ENCODE measurements at regions not wholly inside any gene's neighbourhood (a gene's known extent, or its start where the extent isn't known, plus 50 kb on each side); places are given as distances from the start of the nearest gene placed in this dataset.

- no peak overlapping the region for H3K4me3 ChIP-seq (ENCODE audit: extremely low read depth in 1 of 4, insufficient read depth in 2 of 4, low read depth in 3 of 4, low read length in 4 of 4)
- no peaks in the 10 kb centered on the region for H3K79me2 ChIP-seq (ENCODE audit: control insufficient read depth in 1 of 2, insufficient read depth in 2 of 2, low read length in 2 of 2)
- H3K27me3 ChIP-seq (replicated peaks in 1 of 4; ENCODE audit: control insufficient read depth in 3 of 4, extremely low read depth in 1 of 4, insufficient read depth in 3 of 4, low read length in 3 of 4) = 0 out of 7 replicates have a peak, but pooled peaks cover 0 to 2% (median 0%) of the 10 kb centered on the region in 4 experiments
- no peak overlapping the region for H3K4ac ChIP-seq (replicated peaks; ENCODE audit: insufficient read length, low read depth, low read length)
- CTCF ChIA-PET (ENCODE audit: partially characterized antibody) = no interaction called here
- H3K9me3 ChIP-seq (ENCODE audit: insufficient read depth in 2 of 2, low read depth in 1 of 2, low read length in 1 of 2) = no peaks in the 10 kb centered on the region; a peak in 1 of 4 replicates
- no peak overlapping the region for H2BK12ac ChIP-seq (ENCODE audit: low read depth, low read length)
- H2BK5ac ChIP-seq (ENCODE audit: low read depth, low read length) = no peak overlapping the region
- WGBS, 2 experiments (ENCODE audit: extremely low coverage in 1 of 2, insufficient coverage in 1 of 2, insufficient read length in 1 of 2, insufficient replicate concordance in 2 of 2, low coverage in 1 of 2, low lambda C conversion rate in 2 of 2, missing lambda C conversion rate in 1 of 2) = 74% methylated on average over 1 of the region's 5 CpGs; no CpG with 5 or more reads in 1 of the 2 experiments
- no peak overlapping the region for H2AK5ac ChIP-seq (ENCODE audit: low read depth, low read length)
- no peak overlapping the region for H2BK15ac ChIP-seq (ENCODE audit: low read length)
- H3K14ac ChIP-seq (ENCODE audit: insufficient read length) = no peak overlapping the region
- no peak overlapping the region for H2AFZ ChIP-seq (ENCODE audit: low read length)
- no peak overlapping the region for H2BK20ac ChIP-seq (ENCODE audit: low read length)
- H3K56ac ChIP-seq (replicated peaks; ENCODE audit: insufficient read length, low read depth, low read length) = no peak overlapping the region
- H2BK120ac ChIP-seq (replicated peaks; ENCODE audit: low read depth, low read length) = no peak overlapping the region
- H4K91ac ChIP-seq (replicated peaks; ENCODE audit: insufficient read length, low read length) = no peak overlapping the region
- no peak overlapping the region for H4K8ac ChIP-seq (ENCODE audit: extremely low read depth, insufficient read depth, low read length)
- H3K36me3 ChIP-seq (ENCODE audit: control insufficient read depth in 2 of 4, insufficient read depth in 4 of 4, low read length in 3 of 4) = no peaks in the 10 kb centered on the region
- no peaks in the 10 kb centered on the region for H3K79me1 ChIP-seq (ENCODE audit: low read depth, low read length)
- H3K18ac ChIP-seq (ENCODE audit: extremely low read depth, low read length) = no peak overlapping the region
- POLR2A ChIA-PET (ENCODE audit: partially characterized antibody) = no interaction called here
- no peak overlapping the region for H3K23ac ChIP-seq (ENCODE audit: insufficient read length)
- peaks cover 4% of the 10 kb centered on the region; the same call in 1 of the 2 replicates for H3K23me2 ChIP-seq (ENCODE audit: low read depth, low read length)
- no peak overlapping the region for H3K9ac ChIP-seq (replicated peaks in 1 of 4; ENCODE audit: extremely low read depth in 1 of 4, low read depth in 3 of 4, low read length in 3 of 4)
- FAIRE-seq (no peak), DNase-seq (ENCODE audit: low read depth in 1 of 2, low spot score in 2 of 2) (peak in 1 of 2 experiments; percentile 4)
- H3K4me2 ChIP-seq (ENCODE audit: insufficient read depth in 1 of 2, low read depth in 2 of 2, low read length in 2 of 2) = no peak overlapping the region
- H4K5ac ChIP-seq (ENCODE audit: insufficient read length, low read depth, low read length) = no peak overlapping the region
- peaks cover 0 to 3% of the 10 kb centered on the region in 2 experiments for H4K20me1 ChIP-seq (replicated peaks in 1 of 2; ENCODE audit: control insufficient read depth in 1 of 2, insufficient read depth in 2 of 2, low read length in 2 of 2)
- TF ChIP-seq SAP30 (IDR thresholded peaks at IDR 0.05; ENCODE audit: insufficient read depth, insufficient replicate concordance, low read length) (no peak), BCL11A (IDR thresholded peaks at IDR 0.05; ENCODE audit: low read depth in 2 of 2, low read length in 2 of 2) (no peak), SIN3A (conservative IDR thresholded peaks at IDR 0.05 in 1 of 2, IDR thresholded peaks at IDR 0.05 in 1 of 2; ENCODE audit: low read depth in 1 of 2, low read length in 2 of 2) (no peak), KDM5A (IDR thresholded peaks at IDR 0.05; ENCODE audit: low read length) (no peak), ATF3 (IDR thresholded peaks at IDR 0.05; ENCODE audit: insufficient read depth, low read depth, low read length) (no peak), CHD2 (IDR thresholded peaks at IDR 0.05; ENCODE audit: low read length) (no peak), USF2 (IDR thresholded peaks at IDR 0.05; ENCODE audit: low read length) (no peak), PHF8 (conservative IDR thresholded peaks at IDR 0.05; ENCODE audit: low read depth, low read length) (no peak), EP300 (IDR thresholded peaks at IDR 0.05; ENCODE audit: borderline replicate concordance in 1 of 2, low read depth in 2 of 2, low read length in 2 of 2) (no peak)
- no peak overlapping the region for H3K27ac ChIP-seq (ENCODE audit: low read depth, low read length)
- peaks cover 0 to 3% (median 0%) of the 10 kb centered on the region in 4 experiments; a peak in 1 of 7 replicates for H3K4me1 ChIP-seq (replicated peaks in 1 of 4; ENCODE audit: control insufficient read depth in 3 of 4, insufficient read depth in 4 of 4, low read length in 3 of 4)
Measured at GRCh38 chr6:170184316-170184715, 106.6 kb downstream of the DLL1 start.

All from H1 (cell line).